IMR-90 (cell line): ENCODE measurements at regions not wholly inside any gene's neighbourhood (a gene's known extent, or its start where the extent isn't known, plus 50 kb on each side); places are given as distances from the start of the nearest gene placed in this dataset.

Experiments
- ATAC-seq: fragments of 200-7000 bp; cut with Tn5 transposase; 2 replicates; pipeline ENCODE4 v1.9.1; 2020; ENCODE audit warnings: low read depth, mild to moderate bottlenecking, moderate library complexity
- BruUV-seq: library from RNA; stranded (reverse); fragments of 400-500 nt; replicated peaks from 2 replicates; lab custom pipeline; 2021; lab: Mats Ljungman, UMichigan
- CTCF ChIA-PET: fragments of 300-600 bp; formaldehyde crosslinking; extraction: SDS; loops from one replicate; lab custom pipeline; 2021; ENCODE audit warnings: antibody characterized with exemption; lab: Yijun Ruan, JAX
- POLR2A ChIA-PET: fragments of 300-600 bp; sonication (Branson Sonifier 250); formaldehyde crosslinking; loops from one replicate; lab custom pipeline; 2022; ENCODE audit warnings: antibody characterized with exemption; ENCODE audit not compliant: unreplicated experiment; lab: Charles Lee
- DNase-seq: peaks from one replicate; pipeline ENCODE4 v3.0.0; 2013
- H2AFZ ChIP-seq: replicated peaks from 2 replicates; pipeline ENCODE3; 2013; ENCODE audit warnings: low read length, mild to moderate bottlenecking; ENCODE audit not compliant: poor library complexity
- H2AK5ac ChIP-seq: 2 replicates; pipeline ENCODE4 v1.6.1; 2013; ENCODE audit warnings: low read depth, low read length, inconsistent platforms
- H2AK9ac ChIP-seq: replicated peaks from 2 replicates; pipeline ENCODE3; 2013; ENCODE audit warnings: mild to moderate bottlenecking, low read depth, low read length, moderate library complexity; ENCODE audit not compliant: poor library complexity
- H2BK120ac ChIP-seq: 2 replicates; pipeline ENCODE4 v1.6.1; 2013; ENCODE audit warnings: low read depth, low read length, inconsistent platforms
- H2BK15ac ChIP-seq: 3 replicates; pipeline ENCODE4 v1.6.1; 2013; ENCODE audit warnings: low read depth, low read length, inconsistent platforms
- H2BK20ac ChIP-seq: 2 replicates; pipeline ENCODE4 v1.6.1; 2013; ENCODE audit warnings: low read depth, mild to moderate bottlenecking, inconsistent platforms, low read length, moderate library complexity
- H2BK5ac ChIP-seq: 2 replicates; pipeline ENCODE4 v1.6.1; 2013; ENCODE audit warnings: mild to moderate bottlenecking, low read depth, low read length, inconsistent platforms; ENCODE audit not compliant: poor library complexity, severe bottlenecking
- H3K14ac ChIP-seq: replicated peaks from 2 replicates; pipeline ENCODE4 v1.6.1; 2013; ENCODE audit warnings: low read depth, low read length, inconsistent platforms
- H3K18ac ChIP-seq: 2 replicates; pipeline ENCODE4 v1.6.1; 2013; ENCODE audit warnings: low read depth, low read length, control low read depth
- H3K23ac ChIP-seq: 2 replicates; pipeline ENCODE4 v1.6.1; 2013; ENCODE audit warnings: low read depth, low read length, inconsistent platforms
- H3K27ac ChIP-seq: 2 replicates; pipeline ENCODE4 v1.5.1; 2013; ENCODE audit warnings: mild to moderate bottlenecking, control low read depth, low read length; ENCODE audit not compliant: insufficient read depth
- H3K27me3 ChIP-seq: 2 replicates; pipeline ENCODE4 v1.6.1; 2013; ENCODE audit warnings: low read length; ENCODE audit not compliant: control insufficient read depth, insufficient read depth
- H3K36me3 ChIP-seq: 2 replicates; pipeline ENCODE4 v1.6.1; 2013; ENCODE audit warnings: low read length, mixed read lengths; ENCODE audit not compliant: control insufficient read depth, insufficient read depth
- H3K4ac ChIP-seq: 2 replicates; pipeline ENCODE4 v1.6.1; 2013; ENCODE audit warnings: low read depth, low read length, inconsistent platforms
- H3K4me1 ChIP-seq: 2 replicates; pipeline ENCODE4 v1.6.1; 2013; ENCODE audit warnings: low read length, mixed read lengths; ENCODE audit not compliant: control insufficient read depth, insufficient read depth
- H3K4me2 ChIP-seq: 2 replicates; pipeline ENCODE4 v1.6.1; 2013; ENCODE audit warnings: low read depth, mild to moderate bottlenecking, control low read depth, low read length, moderate library complexity
- H3K4me3 ChIP-seq: 2 replicates; pipeline ENCODE4 v1.5.1; 2013; ENCODE audit warnings: low read depth, mild to moderate bottlenecking, control low read depth, low read length, moderate library complexity; ENCODE audit not compliant: insufficient read depth
- H3K56ac ChIP-seq: 2 replicates; pipeline ENCODE4 v1.6.1; 2013; ENCODE audit warnings: low read length, inconsistent platforms; ENCODE audit not compliant: insufficient read depth; ENCODE audit errors: extremely low read depth
- H3K79me1 ChIP-seq, 2 experiments: 2 replicates each; pipeline ENCODE4 v1.6.1; 2013; ENCODE audit warnings: low read length in 2 of 2, inconsistent platforms in 1 of 2, low read depth in 1 of 2
- H3K9ac ChIP-seq: 2 replicates; pipeline ENCODE4 v1.6.1; 2013; ENCODE audit warnings: low read depth, low read length, control low read depth
- H3K9me1 ChIP-seq: 2 replicates; pipeline ENCODE4 v1.6.1; 2013; ENCODE audit warnings: low read length, inconsistent platforms; ENCODE audit not compliant: insufficient read depth
- H3K9me3 ChIP-seq: 2 replicates; pipeline ENCODE4 v1.6.1; 2013; ENCODE audit warnings: low read length; ENCODE audit not compliant: control insufficient read depth, insufficient read depth
- H4K20me1 ChIP-seq: 2 replicates; pipeline ENCODE4 v1.6.1; 2013; ENCODE audit warnings: low read length, inconsistent platforms; ENCODE audit not compliant: insufficient read depth
- H4K5ac ChIP-seq: 2 replicates; pipeline ENCODE4 v1.6.1; 2013; ENCODE audit warnings: mild to moderate bottlenecking, low read depth, low read length, control low read depth
- H4K8ac ChIP-seq, 2 experiments: 2 replicates each; pipeline ENCODE4 v1.6.1; 2013; ENCODE audit warnings: low read depth in 2 of 2, low read length in 2 of 2, control low read depth in 1 of 2, inconsistent platforms in 1 of 2
- H4K91ac ChIP-seq: 2 replicates; pipeline ENCODE4 v1.6.1; 2013; ENCODE audit warnings: low read depth, low read length, inconsistent platforms; ENCODE audit not compliant: insufficient read depth
- BHLHE40 ChIP-seq: fragments of 150-350 bp; IDR thresholded peaks from 2 replicates; pipeline ENCODE4 v1.6.1; 2016; ENCODE audit warnings: mild to moderate bottlenecking, low read depth, low read length
- CEBPB ChIP-seq: IDR thresholded peaks from 2 replicates; pipeline ENCODE4 v1.6.1; 2012; ENCODE audit warnings: low read depth, low read length, improper control_type of control experiment
- CHD1 ChIP-seq: IDR thresholded peaks from 2 replicates; pipeline ENCODE4 v1.6.1; 2012; ENCODE audit warnings: low read depth, low read length, improper control_type of control experiment
- FOS ChIP-seq: fragments of 150-350 bp; IDR thresholded peaks from 2 replicates; pipeline ENCODE4 v1.6.1; 2016; ENCODE audit warnings: low read depth, low read length
- MAFK ChIP-seq: IDR thresholded peaks from 2 replicates; pipeline ENCODE4 v1.6.1; 2012; ENCODE audit warnings: low read depth, low read length, improper control_type of control experiment
- MAZ ChIP-seq: IDR thresholded peaks from 2 replicates; pipeline ENCODE4 v1.6.1; 2012; ENCODE audit warnings: low read depth, mild to moderate bottlenecking, low read length, improper control_type of control experiment, moderate library complexity, borderline replicate concordance
- MXI1 ChIP-seq: IDR thresholded peaks from 2 replicates; pipeline ENCODE4 v1.6.1; 2012; ENCODE audit warnings: low read depth, mild to moderate bottlenecking, low read length, moderate library complexity, borderline replicate concordance
- NFE2L2 ChIP-seq: fragments of 150-350 bp; IDR thresholded peaks from 2 replicates; pipeline ENCODE4 v1.6.1; 2016; ENCODE audit warnings: low read depth, mild to moderate bottlenecking, low read length
- POLR2A ChIP-seq: IDR thresholded peaks from 2 replicates; pipeline ENCODE4 v1.6.1; 2012; ENCODE audit warnings: mild to moderate bottlenecking, low read depth, low read length
- RAD21 ChIP-seq: IDR thresholded peaks from 2 replicates; pipeline ENCODE4 v1.6.1; 2012; ENCODE audit warnings: low read length, improper control_type of control experiment
- RCOR1 ChIP-seq: IDR thresholded peaks from 2 replicates; pipeline ENCODE4 v1.6.1; 2012; ENCODE audit warnings: mild to moderate bottlenecking, low read length, improper control_type of control experiment; ENCODE audit not compliant: insufficient replicate concordance
- RFX5 ChIP-seq: IDR thresholded peaks from 2 replicates; pipeline ENCODE4 v1.8.0; 2012; ENCODE audit warnings: low read depth, mild to moderate bottlenecking, low read length, moderate library complexity
- SMC3 ChIP-seq: fragments of 150-350 bp; IDR thresholded peaks from 2 replicates; pipeline ENCODE4 v1.6.1; 2016; ENCODE audit warnings: low read depth, mild to moderate bottlenecking, antibody characterized with exemption, low read length, moderate library complexity
- USF2 ChIP-seq: fragments of 150-350 bp; IDR thresholded peaks from 2 replicates; pipeline ENCODE4 v1.6.1; 2017; ENCODE audit warnings: mild to moderate bottlenecking, antibody characterized with exemption, low read length, low read depth
- WGBS, 2 experiments: methylation state at CpG; one replicate each; pipeline versions ENCODE4 v1.1.5 to v1.1.7; 2013; ENCODE audit warnings: missing lambda C conversion rate in 2 of 2; ENCODE audit not compliant: insufficient read length in 1 of 2; ENCODE audit errors: extremely low coverage in 2 of 2; 5-methylcytosine and 5-hydroxymethylcytosine counted together
- dilution Hi-C: fragments of 300-500 bp; cut with HindIII; formaldehyde crosslinking; loops from one replicate; pipeline ENCODE4 v1.14.3; 2018; ENCODE audit warnings: low sequenced_read_pairs; ENCODE audit not compliant: unreplicated experiment
- in situ Hi-C: fragments of 300-500 bp; cut with MboI; formaldehyde crosslinking; loops from 3 replicates; pipeline ENCODE4 v1.14.3; 2019; ENCODE audit warnings: low sequenced_read_pairs, inconsistent platforms, mixed read lengths
- intact Hi-C: fragments of 100-400 bp; cut with micrococcal nuclease; formaldehyde crosslinking; loops from 2 replicates; pipeline ENCODE4 v1.10.0; 2022
- TF ChIP-seq, protein P1 (sequence below): conservative IDR thresholded peaks from 2 replicates; pipeline ENCODE4 v1.5.1; 2012; ENCODE audit warnings: mild to moderate bottlenecking, low read depth, low read length, improper control_type of control experiment
- TF ChIP-seq, protein P2 (sequence below): fragments of 150-350 bp; IDR thresholded peaks from 2 replicates; pipeline ENCODE4 v1.6.1; 2016; ENCODE audit warnings: low read depth, mild to moderate bottlenecking, low read length, moderate library complexity, borderline replicate concordance

- H3K23ac ChIP-seq: no peak overlapping the region
- in situ Hi-C loops (no loop called here), intact Hi-C loops (no loop called here), dilution Hi-C loops (no loop called here)
- no peak overlapping the region for H4K8ac ChIP-seq
- peaks cover 37% of the 10 kb centered on the region for H3K9me3 ChIP-seq
- H3K9me1 ChIP-seq: no peaks in the 10 kb centered on the region
- H3K36me3 ChIP-seq: no peaks in the 10 kb centered on the region
- H3K4ac ChIP-seq: no peak overlapping the region
- H2BK120ac ChIP-seq: no peak overlapping the region
- no TSS peak for BruUV-seq
- ChIA-PET POLR2A (no interaction called here), CTCF (interaction anchor here (0.6 kb wide), 1 partner anchor 172 kb away, joined by 3 read pairs; no protein-coding TSS in a partner anchor)
- no peak overlapping the region for H3K14ac ChIP-seq
- no peak overlapping the region for H4K91ac ChIP-seq
- H3K18ac ChIP-seq: no peak overlapping the region
- H3K9ac ChIP-seq: no peak overlapping the region
- no peak overlapping the region for H3K4me3 ChIP-seq
- 8% methylated on average over 2 of the region's 5 CpGs; no CpG with 5 or more reads in 1 of the 2 experiments for WGBS, 2 experiments
- H3K79me1 ChIP-seq: no peaks in the 10 kb centered on the region
- H2AK9ac ChIP-seq: no peak overlapping the region
- no peak overlapping the region for H3K56ac ChIP-seq
- no peak overlapping the region for H3K27ac ChIP-seq
- no peak overlapping the region for H4K5ac ChIP-seq
- H2AK5ac ChIP-seq: no peak overlapping the region
- H3K4me1 ChIP-seq: no peaks in the 10 kb centered on the region
- ATAC-seq (no peak), DNase-seq (no peak)
- no peaks in the 10 kb centered on the region for H3K27me3 ChIP-seq
- no peak overlapping the region for H2BK5ac ChIP-seq
- no peak overlapping the region for H2AFZ ChIP-seq
- TF ChIP-seq CEBPB (no peak), MXI1 (no peak), MAZ (no peak), FOS (no peak), RAD21 (no peak), RCOR1 (no peak), USF2 (no peak), CHD1 (no peak), SMC3 (no peak), POLR2A (no peak), BHLHE40 (no peak), RFX5 (no peak), MAFK (no peak), NFE2L2 (no peak)
- TF ChIP-seq, protein P1, sequence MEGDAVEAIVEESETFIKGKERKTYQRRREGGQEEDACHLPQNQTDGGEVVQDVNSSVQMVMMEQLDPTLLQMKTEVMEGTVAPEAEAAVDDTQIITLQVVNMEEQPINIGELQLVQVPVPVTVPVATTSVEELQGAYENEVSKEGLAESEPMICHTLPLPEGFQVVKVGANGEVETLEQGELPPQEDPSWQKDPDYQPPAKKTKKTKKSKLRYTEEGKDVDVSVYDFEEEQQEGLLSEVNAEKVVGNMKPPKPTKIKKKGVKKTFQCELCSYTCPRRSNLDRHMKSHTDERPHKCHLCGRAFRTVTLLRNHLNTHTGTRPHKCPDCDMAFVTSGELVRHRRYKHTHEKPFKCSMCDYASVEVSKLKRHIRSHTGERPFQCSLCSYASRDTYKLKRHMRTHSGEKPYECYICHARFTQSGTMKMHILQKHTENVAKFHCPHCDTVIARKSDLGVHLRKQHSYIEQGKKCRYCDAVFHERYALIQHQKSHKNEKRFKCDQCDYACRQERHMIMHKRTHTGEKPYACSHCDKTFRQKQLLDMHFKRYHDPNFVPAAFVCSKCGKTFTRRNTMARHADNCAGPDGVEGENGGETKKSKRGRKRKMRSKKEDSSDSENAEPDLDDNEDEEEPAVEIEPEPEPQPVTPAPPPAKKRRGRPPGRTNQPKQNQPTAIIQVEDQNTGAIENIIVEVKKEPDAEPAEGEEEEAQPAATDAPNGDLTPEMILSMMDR: no peak
- TF ChIP-seq, protein P2, sequence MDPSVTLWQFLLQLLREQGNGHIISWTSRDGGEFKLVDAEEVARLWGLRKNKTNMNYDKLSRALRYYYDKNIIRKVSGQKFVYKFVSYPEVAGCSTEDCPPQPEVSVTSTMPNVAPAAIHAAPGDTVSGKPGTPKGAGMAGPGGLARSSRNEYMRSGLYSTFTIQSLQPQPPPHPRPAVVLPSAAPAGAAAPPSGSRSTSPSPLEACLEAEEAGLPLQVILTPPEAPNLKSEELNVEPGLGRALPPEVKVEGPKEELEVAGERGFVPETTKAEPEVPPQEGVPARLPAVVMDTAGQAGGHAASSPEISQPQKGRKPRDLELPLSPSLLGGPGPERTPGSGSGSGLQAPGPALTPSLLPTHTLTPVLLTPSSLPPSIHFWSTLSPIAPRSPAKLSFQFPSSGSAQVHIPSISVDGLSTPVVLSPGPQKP: no peak
- no peaks in the 10 kb centered on the region for H4K20me1 ChIP-seq
- H2BK20ac ChIP-seq: no peak overlapping the region
- no peak overlapping the region for H2BK15ac ChIP-seq
- H3K4me2 ChIP-seq: no peak overlapping the region
Observed at GRCh38 chr10:121413951-121414350, 184.3 kb downstream of the FGFR2 start.
